ENCODE measurements at regions not wholly inside any gene's neighbourhood (a gene's known extent, or its start where the extent isn't known, plus 50 kb on each side); places are given as distances from the start of the nearest gene placed in this dataset.
A peak's percentile ranks its signal among the peaks of the same experiment; 100 is the strongest.
"Not testable (repeated sequence)": the region's sequence is repeated elsewhere in the genome, so short reads cannot be mapped to it uniquely, and the experiment has no call there.

DNA sequence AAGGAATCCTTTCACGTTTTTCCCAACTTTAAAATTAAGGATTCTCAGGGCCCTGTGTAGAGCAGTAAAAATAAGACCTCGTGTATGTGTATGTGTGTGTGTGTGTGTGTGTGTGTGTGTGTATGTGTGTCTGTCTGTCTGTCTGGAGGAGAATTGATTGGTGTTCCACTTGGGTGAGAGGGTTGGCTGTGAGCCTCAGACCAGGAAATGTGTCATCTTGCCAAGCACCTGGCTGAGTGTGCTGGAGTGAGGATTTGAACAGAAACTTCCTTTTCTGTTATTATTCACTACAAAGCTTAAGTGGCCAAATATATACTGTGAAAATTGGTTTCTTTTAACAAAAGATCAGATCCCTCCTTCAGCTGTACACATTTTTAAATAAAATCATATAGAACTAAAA is 103.6 kb upstream of the NUDT6 start:
- DNase-seq (ENCODE audit: low spot score): not testable (repeated sequence)

DNA sequence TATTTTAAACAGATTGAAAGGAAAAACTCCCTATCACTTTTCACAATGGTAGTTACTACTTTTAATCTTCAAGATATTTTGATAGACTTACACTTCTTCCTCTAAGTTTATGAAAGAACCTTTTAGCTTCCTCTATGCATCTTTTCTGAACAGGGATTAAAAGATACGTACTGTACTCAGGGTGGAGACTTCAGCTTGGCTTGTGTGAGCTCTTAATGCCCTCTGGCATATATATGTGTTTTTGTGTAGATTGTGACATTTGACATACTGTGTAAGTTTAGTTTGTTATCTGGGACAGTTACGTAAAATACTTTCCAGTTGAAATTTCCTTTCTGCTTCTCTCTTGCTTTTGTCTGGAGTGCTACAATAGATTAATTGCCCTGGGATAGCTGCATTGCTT is 109.3 kb upstream of the NUDT6 start:
- no peak for DNase-seq (ENCODE audit: low spot score)

DNA sequence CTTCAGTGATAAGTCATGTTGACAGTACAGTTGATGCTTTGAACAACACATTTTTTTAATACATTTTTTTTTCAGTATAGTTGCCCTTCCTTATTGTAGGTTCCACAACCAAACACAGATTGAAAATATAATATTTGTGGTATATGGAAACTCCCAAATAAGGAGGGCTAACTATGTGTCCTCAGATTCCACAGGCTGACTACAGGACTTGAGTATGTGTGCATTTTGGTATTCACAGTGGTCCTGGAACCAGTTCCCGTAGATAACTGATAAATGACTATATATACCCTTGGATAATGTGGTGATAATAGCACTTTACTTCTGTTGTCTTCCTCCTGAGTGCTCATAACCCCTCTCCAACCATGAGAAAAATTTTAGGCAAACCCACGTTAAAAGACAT is 111.6 kb upstream of the NUDT6 start:
- DNase-seq (ENCODE audit: low spot score): no peak

DNA sequence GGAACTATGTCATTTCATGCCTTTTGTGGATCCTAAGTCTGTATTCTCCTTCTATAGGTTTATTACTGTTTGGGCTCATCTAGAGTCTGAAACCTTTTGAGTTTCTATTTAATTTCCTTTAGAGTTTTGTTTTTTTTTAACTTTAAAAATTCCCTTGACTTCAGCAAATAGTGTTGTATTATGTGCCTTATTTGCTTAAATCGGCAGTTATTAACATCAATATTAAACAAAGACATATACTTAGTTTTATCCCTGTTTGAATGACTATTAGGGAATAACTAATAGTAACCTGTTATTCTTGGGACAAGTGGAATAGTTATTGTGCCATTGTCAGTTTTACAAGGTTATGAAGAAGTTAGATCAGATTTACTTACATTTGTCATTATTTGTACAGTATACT is 112.8 kb upstream of the NUDT6 start:
- DNase-seq (ENCODE audit: low spot score): no peak

DNA sequence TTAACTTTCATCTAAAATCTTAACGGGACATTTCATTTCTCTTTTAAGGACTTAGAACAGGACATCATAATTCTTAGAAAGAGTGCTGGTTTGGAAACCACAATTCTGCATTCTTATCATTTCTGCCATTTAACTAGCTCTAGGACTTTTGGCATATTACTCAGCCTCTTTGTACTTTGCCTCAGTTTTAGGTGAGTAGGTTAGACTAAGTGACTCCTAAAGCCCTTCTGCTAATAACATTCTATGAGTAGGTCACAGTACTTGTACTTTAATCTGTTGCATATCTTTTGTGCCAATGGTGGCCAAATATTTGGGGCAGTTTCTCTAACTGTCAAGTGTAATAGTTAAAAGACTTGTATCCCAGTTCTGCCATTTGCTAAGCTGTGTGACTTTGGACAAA is 115.4 kb upstream of the NUDT6 start:
- no peak for DNase-seq (ENCODE audit: low spot score)

DNA sequence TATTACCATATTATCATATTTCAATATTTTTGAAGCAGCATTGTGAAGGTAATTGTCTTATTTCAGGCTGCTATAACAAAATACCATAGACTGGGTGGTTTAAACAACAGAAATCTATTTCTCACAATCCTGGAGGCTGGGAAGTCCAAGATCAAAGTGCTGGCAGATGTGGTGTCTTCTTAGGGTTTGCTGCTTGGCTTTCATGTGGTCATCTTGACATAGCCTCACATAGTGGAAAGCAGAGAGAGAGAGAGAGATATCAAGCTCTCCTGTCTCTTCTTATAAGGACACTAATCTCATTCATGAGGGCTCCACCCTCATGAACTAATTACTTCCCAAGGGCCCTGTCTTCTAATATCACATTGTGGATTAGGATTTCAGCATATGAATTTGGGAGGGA is 119.7 kb upstream of the NUDT6 start:
- DNase-seq (ENCODE audit: low spot score): no peak

DNA sequence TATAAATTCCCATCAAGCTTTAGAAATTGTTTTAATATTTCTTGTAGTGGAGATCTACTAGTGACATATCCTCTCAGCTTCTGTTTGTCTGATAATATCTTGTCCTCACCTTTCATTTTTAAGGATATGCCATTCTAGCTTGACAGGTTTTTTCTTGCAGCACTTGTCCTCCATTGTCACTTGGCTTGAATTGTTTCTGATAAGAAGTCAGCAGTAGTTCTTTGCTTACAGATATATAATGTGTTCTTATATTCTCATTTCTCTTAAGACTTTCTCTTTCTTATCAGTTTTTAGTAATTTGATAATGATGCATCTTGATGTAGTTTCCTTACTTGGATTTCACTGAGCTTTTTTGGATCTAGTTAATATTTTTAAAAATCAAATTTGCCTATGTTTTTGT is 120.6 kb upstream of the NUDT6 start:
- DNase-seq (ENCODE audit: low spot score): no peak

DNA sequence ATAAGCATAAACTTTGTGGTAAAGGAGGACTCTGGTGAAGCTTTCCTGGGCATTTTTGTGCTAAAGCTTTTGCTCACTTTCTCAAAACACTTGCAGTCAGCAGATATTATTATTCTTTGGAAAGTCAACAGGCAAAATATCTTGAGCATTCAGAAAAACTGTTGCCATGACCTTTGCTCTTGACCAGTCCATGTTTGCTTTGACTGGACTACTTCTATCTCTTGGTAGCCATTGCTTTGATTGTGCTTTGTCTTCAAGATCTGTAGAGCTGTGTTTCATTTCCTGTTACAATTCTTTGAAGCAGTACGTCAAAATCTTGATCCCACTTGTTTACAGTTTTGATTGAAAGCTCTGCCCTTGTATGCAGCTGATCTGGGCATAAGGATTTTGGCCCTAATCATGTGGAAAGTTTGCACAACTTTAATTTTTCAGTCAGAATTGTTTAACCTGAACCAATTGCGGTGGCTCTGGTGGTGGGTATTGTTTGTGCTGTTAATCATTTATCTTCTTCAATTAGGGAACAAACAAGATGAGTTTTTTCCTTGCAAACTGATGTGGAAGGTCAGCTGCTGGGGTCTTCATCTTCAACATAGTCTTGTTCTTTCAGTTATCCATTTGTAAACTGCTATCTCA is 121.5 kb upstream of the NUDT6 start:
- DNase-seq (ENCODE audit: low spot score): no peak

DNA sequence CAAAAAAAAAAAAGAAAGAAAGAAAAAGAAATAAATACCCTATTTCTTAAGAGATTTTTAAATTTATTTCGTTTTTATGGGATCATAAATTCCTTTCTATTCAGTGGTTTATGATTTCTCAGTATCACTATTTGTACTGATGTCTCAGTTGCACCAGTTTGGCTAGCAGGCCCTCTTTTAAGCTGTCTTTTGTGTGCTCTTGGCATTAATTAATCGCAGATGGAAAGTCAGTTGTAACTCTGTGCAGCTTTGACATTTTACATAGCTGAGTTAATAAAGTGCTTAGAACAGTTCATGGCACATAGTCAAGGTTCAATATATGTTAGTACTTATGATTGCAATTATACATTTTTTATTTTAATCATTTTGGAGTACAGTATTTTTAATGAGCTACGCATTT is 123.7 kb upstream of the NUDT6 start:
- no peak for DNase-seq (ENCODE audit: low spot score)

DNA sequence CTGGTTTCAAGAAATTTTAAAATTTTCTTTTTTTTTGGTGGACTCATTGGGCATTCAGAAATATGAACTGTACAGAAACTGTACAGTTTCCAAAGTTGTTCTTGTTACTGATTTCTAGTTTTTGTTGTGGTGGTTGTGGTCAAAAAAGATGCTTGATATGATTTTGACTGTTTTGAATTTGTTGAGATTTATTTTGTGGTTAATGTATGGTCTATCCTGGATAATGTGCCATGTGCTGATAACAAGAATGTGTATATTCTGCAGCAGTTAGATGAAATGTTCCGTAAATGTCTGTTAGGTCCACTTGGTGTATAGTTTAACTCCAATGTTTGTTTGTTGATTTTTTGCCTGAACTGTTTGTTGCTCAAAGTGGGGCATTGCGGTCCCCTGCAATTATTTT is 127.6 kb upstream of the NUDT6 start:
- DNase-seq (ENCODE audit: low spot score): no peak

DNA sequence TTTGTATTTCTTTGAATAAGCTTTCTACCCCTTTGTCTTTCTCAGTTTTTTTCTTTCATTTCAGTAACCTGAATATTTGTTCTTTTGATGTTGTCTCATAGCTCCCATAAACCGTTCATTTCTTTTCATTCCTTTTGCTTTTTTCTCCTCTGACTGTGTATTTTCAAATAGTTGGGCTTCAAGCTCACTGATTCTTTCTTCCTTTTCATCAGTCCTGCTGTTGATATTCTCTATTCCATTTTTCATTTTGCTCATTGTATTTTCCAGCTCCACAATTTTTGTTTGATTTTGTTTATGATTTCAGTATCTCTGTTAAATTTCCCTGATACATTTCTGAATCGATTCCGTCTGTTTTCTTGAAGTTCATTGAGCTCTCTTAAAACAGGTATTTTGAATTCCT is 129.6 kb upstream of the NUDT6 start:
- no peak for DNase-seq (ENCODE audit: low spot score)

DNA sequence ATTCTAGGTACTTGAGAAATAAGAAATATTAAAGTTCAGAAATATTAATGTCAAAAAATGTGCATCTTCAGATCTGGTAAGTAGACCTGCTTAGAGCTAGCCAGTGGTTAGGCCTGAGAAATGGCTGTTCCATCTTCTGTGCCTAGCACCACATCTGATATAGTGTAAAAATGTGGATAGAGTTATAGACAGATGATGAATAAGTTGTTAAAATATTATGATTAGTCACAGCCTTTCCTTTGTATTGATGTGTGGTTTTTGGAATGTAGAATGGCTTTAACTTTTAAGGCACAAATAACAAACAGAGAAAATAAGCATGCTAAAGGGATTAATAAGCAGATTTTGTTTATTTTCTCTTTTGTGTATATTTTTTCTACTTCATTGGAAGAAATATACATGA is 133.5 kb upstream of the NUDT6 start:
- DNase-seq (ENCODE audit: low spot score): no peak

DNA sequence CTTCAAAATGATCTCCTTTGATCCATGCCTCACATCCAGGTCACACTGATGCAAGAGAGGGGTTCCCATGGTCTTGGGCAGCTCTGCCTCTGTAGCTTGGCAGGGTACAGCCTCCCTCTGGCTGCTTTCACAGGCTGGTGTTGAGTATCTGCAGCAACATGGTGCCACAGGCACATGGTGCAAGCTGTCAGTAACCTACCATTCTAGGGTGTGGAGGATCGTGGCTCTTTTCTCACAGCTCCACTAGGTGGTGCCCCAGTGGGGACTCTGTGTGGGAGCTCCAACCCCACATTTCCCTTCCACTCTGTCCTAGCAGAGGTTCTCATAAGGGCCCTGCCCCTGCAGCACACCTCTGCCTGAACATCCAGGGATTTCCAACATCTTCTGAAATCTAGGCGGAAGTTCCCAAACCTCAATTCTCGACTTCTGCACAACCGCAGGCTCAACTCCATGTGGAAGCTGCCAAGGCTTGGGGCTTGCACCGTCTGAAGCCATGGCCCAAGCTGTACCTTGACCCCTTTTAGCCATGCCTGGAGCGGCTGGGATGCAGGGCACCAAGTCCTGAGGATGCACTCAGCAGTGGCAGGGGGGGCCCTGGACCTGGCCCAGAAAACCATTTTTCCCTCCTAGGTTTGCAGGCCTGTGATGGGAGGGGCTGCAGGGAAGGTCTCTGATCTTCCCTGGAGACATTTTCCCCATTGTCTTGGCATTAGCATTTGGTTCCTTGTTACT is 137.8 kb upstream of the NUDT6 start:
- no peak for DNase-seq (ENCODE audit: low spot score)

DNA sequence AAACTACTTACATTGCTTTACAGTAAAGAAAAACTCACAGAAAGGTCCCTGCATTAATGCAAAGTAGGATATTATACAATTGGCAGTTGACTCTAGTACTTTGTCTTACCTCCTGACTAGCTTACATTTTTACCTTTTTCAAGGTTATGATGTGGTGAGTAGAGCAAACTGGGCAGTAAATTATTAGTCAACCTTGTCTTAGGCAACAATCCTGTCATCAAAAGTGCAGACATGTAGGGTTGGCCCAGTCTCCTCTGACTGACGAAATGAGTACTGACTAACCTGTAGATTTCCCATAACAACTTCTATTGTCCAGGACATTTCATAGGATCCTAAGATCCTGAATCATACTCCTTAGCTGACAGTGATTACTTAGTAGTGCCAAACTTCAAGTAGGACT is 142.0 kb upstream of the NUDT6 start:
- DNase-seq (ENCODE audit: low spot score): no peak

DNA sequence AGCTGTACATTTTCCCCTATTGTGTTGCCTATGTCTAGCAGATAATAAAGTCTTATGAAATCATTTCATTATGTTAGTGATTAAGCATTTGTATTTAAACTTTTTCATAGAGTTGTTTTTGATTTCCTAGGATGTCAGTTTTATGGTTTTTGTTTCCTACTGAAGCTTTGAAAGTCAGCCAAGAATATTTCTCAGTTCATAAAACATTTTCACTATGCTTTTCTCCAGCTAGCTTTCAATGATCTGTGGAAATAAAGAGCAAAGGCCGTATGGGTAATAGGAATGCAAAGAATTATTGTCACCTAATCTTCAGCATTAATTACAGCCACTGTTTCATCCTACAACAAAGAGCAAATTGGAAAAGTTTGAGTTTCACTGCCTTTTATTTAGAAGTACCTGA is 145.7 kb upstream of the NUDT6 start:
- no peak for DNase-seq (ENCODE audit: low spot score)

DNA sequence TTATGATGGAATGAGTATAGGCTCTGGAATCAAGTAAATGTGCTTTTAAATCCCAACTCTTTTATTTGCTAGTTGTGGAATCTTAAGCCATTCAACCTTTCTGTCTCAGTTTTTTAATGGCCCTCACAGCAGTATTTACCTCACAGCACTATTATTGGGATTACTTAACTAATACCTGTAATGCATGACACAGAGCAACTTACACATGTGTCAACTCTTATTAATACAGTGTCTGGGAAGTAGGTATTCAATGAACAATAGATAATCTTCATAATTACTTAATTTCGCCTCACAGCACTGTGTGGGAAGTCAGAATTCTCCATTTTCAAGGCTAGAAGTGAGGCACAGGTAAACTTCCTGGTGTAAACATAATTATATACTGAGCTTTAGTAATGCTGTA is 149.7 kb upstream of the NUDT6 start:
- DNase-seq (ENCODE audit: low spot score): no peak

DNA sequence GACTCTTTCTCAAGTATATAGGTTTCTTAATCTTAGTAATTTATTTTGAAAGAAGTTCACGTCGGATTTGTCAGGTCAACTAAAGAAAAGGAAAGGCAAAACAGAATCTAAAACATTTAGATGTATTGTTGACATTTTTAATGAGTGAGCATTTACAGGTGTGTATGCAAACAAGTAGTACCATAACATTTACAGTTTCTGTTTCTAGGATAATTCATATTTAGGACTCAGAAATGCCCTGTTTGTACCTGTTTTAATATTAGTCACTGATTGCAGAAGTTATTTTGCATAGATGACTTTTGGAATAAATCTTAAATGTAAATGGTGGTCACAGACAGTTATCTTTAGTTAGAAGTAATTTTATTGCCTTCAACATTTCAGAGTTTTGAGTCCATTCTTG is 151.3 kb upstream of the NUDT6 start:
- no peak for DNase-seq (ENCODE audit: low spot score)

DNA sequence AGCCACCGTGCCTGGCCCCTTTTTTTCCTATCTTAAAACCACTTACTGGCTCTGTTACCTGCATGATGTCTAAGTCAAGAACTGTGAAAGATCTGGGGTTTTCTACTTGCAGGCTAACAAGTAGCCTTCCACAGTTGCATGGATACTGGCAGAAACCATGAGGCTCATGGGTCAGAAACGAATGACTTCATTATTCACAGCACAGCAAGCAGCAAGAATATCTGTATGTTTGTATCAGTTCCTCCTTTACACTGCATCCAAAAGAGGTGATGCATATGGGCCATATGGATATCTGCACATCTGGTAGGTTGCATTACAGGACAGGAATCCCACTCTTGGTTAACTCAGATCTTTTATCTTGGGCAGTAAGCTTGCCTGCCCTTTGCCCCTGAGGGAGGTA is 154.9 kb upstream of the NUDT6 start:
- DNase-seq (ENCODE audit: low spot score): no peak

DNA sequence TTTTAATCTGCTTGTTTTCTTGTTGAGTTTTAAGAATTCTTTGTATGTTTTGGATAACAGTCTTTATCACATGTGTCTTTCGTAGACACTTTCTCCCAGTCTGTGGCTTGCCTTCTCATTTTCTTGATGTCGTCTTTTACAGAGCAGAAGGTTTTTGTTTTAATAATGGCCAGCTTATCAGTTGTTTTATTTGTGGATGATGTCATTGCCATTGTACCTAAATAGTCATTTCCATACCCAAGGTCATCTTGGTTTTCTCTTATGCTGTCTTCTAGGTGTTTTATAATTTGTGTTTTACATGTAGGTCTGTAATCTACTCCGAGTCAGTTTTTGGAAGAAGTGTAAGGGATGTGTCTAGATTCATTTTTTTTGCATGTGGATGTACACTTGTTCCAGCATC is 159.6 kb upstream of the NUDT6 start:
- DNase-seq (ENCODE audit: low spot score): no peak

DNA sequence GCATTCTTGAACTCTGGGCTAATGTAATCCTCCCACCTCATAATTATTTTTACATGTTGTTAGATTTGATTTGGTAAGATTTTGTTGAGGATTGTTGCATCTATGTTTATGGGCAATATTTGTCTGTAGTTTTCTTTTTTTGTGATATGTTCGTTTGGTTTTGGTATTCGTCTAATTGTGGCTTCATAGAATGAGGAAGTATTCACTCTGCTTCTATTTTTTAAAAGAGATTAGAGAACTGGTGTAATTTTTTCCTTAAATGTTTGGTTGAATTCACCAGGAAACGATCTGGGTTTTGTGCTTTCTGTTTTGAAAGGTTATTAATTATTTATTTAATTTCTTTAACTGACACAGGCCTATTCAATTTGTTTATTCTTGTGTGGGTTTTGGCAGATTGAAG is 161.2 kb upstream of the NUDT6 start:
- no peak for DNase-seq (ENCODE audit: low spot score)

DNA sequence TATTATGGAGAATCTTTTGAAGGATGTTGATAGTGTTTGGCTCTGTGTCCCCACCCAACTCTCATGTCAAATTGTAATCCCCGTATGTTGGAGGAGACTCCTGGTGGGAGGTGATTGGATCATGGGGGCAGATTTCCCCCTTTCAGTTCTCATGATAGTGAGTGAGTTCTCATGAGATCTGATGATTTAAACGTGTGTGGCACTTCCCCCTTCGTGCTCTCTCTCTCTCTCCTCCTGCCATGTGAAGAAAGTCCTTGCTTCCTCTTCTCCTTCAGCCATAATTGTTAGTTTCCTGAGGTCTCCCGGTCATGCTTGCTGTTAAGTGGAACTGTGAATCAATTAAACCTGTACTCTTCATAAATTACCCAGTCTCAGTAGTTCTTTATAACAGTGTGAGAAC is 166.1 kb upstream of the NUDT6 start:
- DNase-seq (ENCODE audit: low spot score): no peak

DNA sequence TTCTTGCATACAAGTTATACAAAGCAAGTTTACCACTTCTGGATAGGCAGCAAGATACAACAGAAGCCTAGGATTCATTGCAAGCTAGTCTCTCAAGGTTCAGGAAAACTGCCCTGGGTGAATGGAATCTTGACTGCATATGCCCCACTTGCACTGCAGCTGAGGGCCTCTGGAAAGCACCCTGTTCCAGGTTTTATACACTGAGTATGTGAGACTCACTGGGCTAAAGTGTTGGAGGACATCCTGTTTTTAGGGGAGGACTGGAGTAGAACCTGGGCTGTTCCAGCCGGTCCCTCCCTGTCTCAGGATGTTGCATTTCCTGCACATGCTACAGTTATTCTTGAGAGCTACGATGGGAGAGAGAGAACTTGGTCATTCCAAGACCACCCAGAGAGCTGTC is 168.5 kb upstream of the NUDT6 start:
- no peak for DNase-seq (ENCODE audit: low spot score)

DNA sequence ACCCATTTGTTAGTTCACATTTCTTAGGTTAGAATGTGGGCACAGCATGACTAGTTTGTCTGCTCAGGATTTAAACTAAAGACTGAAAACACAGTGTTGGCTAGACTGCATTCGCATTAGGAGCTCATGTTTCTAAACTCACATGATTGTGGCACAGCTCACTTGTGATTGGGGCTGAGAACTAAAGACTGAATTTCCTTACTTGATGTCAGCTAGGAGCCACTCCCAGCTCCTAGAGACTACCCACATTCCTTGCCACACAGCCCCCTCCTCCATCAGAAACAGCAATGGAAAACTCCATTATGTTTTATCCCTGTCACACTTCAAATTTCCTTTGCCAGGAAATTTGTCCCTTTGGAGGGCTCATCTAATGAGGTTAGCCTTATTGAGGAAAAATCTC is 170.2 kb upstream of the NUDT6 start:
- no peak for DNase-seq (ENCODE audit: low spot score)

DNA sequence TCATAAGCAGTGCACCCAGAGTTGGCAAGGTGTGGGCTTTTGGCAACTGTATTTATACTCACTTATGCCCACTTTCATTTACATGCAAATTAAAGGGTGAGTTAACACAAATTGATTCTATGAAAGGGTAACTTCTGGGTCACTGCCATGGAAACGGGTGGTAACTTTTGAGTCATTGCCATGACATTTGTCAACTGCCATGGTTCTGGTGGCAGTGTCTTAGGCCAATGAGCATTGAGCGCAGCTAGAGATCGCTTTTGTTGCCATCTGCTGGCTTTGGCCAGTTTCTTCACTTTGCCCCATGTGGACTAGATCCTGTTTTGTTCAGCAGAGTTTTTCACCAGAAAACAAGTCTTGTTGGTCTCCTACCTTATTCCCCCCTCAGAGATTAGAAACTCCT is 170.8 kb upstream of the NUDT6 start:
- DNase-seq (ENCODE audit: low spot score): peak; percentile 5
